ENCODE measurements at regions not wholly inside any gene's neighbourhood (a gene's known extent, or its start where the extent isn't known, plus 50 kb on each side); places are given as distances from the start of the nearest gene placed in this dataset.

GRCh38 chr3:67809370-67809935 lies 155.0 kb upstream of the SUCLG2 start:
- no peak overlapping the region for H3K4me3 ChIP-seq (ENCODE audit: low read depth, low read length, poor library complexity, severe bottlenecking)
- no peaks in the 10 kb centered on the region for H3K9me3 ChIP-seq (ENCODE audit: low read length)
- TF ChIP-seq CTCF (conservative IDR thresholded peaks at IDR 0.05; ENCODE audit: low read length) (no peak), EZH2phosphoT487 (IDR thresholded peaks at IDR 0.05; ENCODE audit: borderline replicate concordance, low read depth, low read length) (no peak)
- H3K36me3 ChIP-seq (ENCODE audit: insufficient read depth, low read length): no peaks in the 10 kb centered on the region
- ChIA-PET POLR2A (no interaction called here), CTCF (ENCODE audit: unreplicated experiment) (no interaction called here)
- BruUV-seq (replicated peaks): no TSS peak
- no peak overlapping the region for H3K27ac ChIP-seq (ENCODE audit: low read depth, low read length, poor library complexity, severe bottlenecking)
- intact Hi-C loops (cut with micrococcal nuclease; ENCODE audit: unreplicated experiment): no loop called here
- DNase-seq (ENCODE audit: low spot score): peak; percentile 53
- no peaks in the 10 kb centered on the region for H4K20me1 ChIP-seq (ENCODE audit: insufficient read depth, low read length)
- H3K79me2 ChIP-seq (ENCODE audit: insufficient read depth, low read depth, low read length): no peaks in the 10 kb centered on the region
- peaks cover 7% of the 10 kb centered on the region for H3K4me1 ChIP-seq (ENCODE audit: insufficient read depth, low read length, poor library complexity, severe bottlenecking)
- no peaks in the 10 kb centered on the region for H3K9me2 ChIP-seq (ENCODE audit: insufficient read depth, low read length)
- no peak overlapping the region for H2AFZ ChIP-seq (ENCODE audit: low read length)
- H3K4me2 ChIP-seq (ENCODE audit: low read length): 0 out of 2 replicates have a peak overlapping the region, but pooled peaks have one; percentile 1

GRCh38 chr3:67808906-67809305 lies 154.5 kb upstream of the SUCLG2 start:
- BruUV-seq (replicated peaks): no TSS peak
- H3K4me3 ChIP-seq (ENCODE audit: low read depth, low read length, poor library complexity, severe bottlenecking): no peak overlapping the region
- H3K36me3 ChIP-seq (ENCODE audit: insufficient read depth, low read length): no peaks in the 10 kb centered on the region
- intact Hi-C loops (cut with micrococcal nuclease; ENCODE audit: unreplicated experiment): no loop called here
- ChIA-PET CTCF (ENCODE audit: unreplicated experiment) (no interaction called here), POLR2A (no interaction called here)
- no peaks in the 10 kb centered on the region for H3K9me2 ChIP-seq (ENCODE audit: insufficient read depth, low read length)
- H3K9me3 ChIP-seq (ENCODE audit: low read length): 0 out of 2 replicates have a peak, but pooled peaks cover 2% of the 10 kb centered on the region
- H3K27ac ChIP-seq (ENCODE audit: low read depth, low read length, poor library complexity, severe bottlenecking): no peak overlapping the region
- TF ChIP-seq EZH2phosphoT487 (IDR thresholded peaks at IDR 0.05; ENCODE audit: borderline replicate concordance, low read depth, low read length) (no peak), CTCF (conservative IDR thresholded peaks at IDR 0.05; ENCODE audit: low read length) (no peak)
- H3K4me1 ChIP-seq (ENCODE audit: insufficient read depth, low read length, poor library complexity, severe bottlenecking): peaks cover 7% of the 10 kb centered on the region
- H3K4me2 ChIP-seq (ENCODE audit: low read length): no peak overlapping the region
- H4K20me1 ChIP-seq (ENCODE audit: insufficient read depth, low read length): no peaks in the 10 kb centered on the region
- H3K79me2 ChIP-seq (ENCODE audit: insufficient read depth, low read depth, low read length): no peaks in the 10 kb centered on the region
- no peak for DNase-seq (ENCODE audit: low spot score)
- H2AFZ ChIP-seq (ENCODE audit: low read length): no peak overlapping the region

- Histone ChIP-seq H3K9me3 (ENCODE audit: low read length) (peaks cover 12% of the 10 kb centered on the region; the same call in 1 of the 2 replicates), H3K4me3 (ENCODE audit: low read depth, low read length, poor library complexity, severe bottlenecking) (no peak overlapping the region), H3K4me1 (ENCODE audit: insufficient read depth, low read length, poor library complexity, severe bottlenecking) (peaks cover 3% of the 10 kb centered on the region), H2AFZ (ENCODE audit: low read length) (no peak overlapping the region), H3K4me2 (ENCODE audit: low read length) (no peak overlapping the region), H3K36me3 (ENCODE audit: insufficient read depth, low read length) (no peaks in the 10 kb centered on the region), H3K27ac (ENCODE audit: low read depth, low read length, poor library complexity, severe bottlenecking) (no peak overlapping the region), H4K20me1 (ENCODE audit: insufficient read depth, low read length) (no peaks in the 10 kb centered on the region), H3K9me2 (ENCODE audit: insufficient read depth, low read length) (no peaks in the 10 kb centered on the region), H3K79me2 (ENCODE audit: insufficient read depth, low read depth, low read length) (no peaks in the 10 kb centered on the region)
- intact Hi-C loops (cut with micrococcal nuclease; ENCODE audit: unreplicated experiment): no loop called here
- POLR2A ChIA-PET: interaction anchor here (0.5 kb wide), 1 partner anchor 487 kb away, joined by 3 read pairs; no protein-coding TSS in a partner anchor
- DNase-seq (ENCODE audit: low spot score): no peak
- CTCF ChIA-PET (ENCODE audit: unreplicated experiment): no interaction called here
- TF ChIP-seq EZH2phosphoT487 (IDR thresholded peaks at IDR 0.05; ENCODE audit: borderline replicate concordance, low read depth, low read length) (no peak), CTCF (conservative IDR thresholded peaks at IDR 0.05; ENCODE audit: low read length) (no peak)
- no TSS peak for BruUV-seq (replicated peaks)
Measured at GRCh38 chr3:67804578-67804977, 150.2 kb upstream of the SUCLG2 start.
